ENCODE measurements at regions not wholly inside any gene's neighbourhood (a gene's known extent, or its start where the extent isn't known, plus 50 kb on each side); places are given as distances from the start of the nearest gene placed in this dataset.

- no peak overlapping the region for H3K27ac ChIP-seq
- H3K27me3 ChIP-seq, result peaks cover 0 to 26% (median 0%) of the 10 kb centered on the region in 7 donors
- intact Hi-C loops (cut with DNase I), result no loop called here
These were observed 179.4 kb downstream of the ABHD5 start for GRCh38 chr3:43870120-43870519.

GRCh38 chr3:43870844-43871626, 180.3 kb downstream of the ABHD5 start:
- Histone ChIP-seq H3K9me3 (no peaks in the 10 kb centered on the region), H3K27ac (no peak overlapping the region), H3K4me3 (no peak overlapping the region), H3K4me1 (peaks cover 0 to 3% (median 0%) of the 10 kb centered on the region in 9 donors), H3K27me3 (peaks cover 0 to 26% (median 0%) of the 10 kb centered on the region in 7 donors), H3K36me3 (no peaks in the 10 kb centered on the region)
- intact Hi-C loops (cut with DNase I), result no loop called here
- no peak for TF ChIP-seq CTCF (IDR thresholded peaks at IDR 0.05)
- ATAC-seq (no peak), DNase-seq (no peak)
- 71 to 79% methylated on average over 2 of the region's 2 CpGs for WGBS, 2 donors

More at GRCh38 chr3:43870120-43870519, 179.4 kb downstream of the ABHD5 start:
- TF ChIP-seq CTCF (IDR thresholded peaks at IDR 0.05), result no peak
- WGBS, 2 donors, result 33 to 38% methylated on average over 2 of the region's 2 CpGs
- no peaks in the 10 kb centered on the region for H3K36me3 ChIP-seq
- no peak for DNase-seq
- H3K9me3 ChIP-seq, result no peaks in the 10 kb centered on the region
- peaks cover 0 to 3% (median 0%) of the 10 kb centered on the region in 9 donors for H3K4me1 ChIP-seq
- peak in 1 of 8 donors; percentile 46 for ATAC-seq
- no peak overlapping the region for H3K4me3 ChIP-seq

- H3K27ac ChIP-seq, result no peak overlapping the region
- intact Hi-C loops (cut with DNase I), result no loop called here
- H3K36me3 ChIP-seq, result no peaks in the 10 kb centered on the region
- WGBS, 2 donors, result 66 to 71% methylated on average over 9 of the region's 9 CpGs
- H3K4me1 ChIP-seq, result peaks cover 0 to 3% (median 0%) of the 10 kb centered on the region in 9 donors
- H3K27me3 ChIP-seq, result peaks cover 0 to 26% (median 0%) of the 10 kb centered on the region in 7 donors
- H3K9me3 ChIP-seq, result no peaks in the 10 kb centered on the region
- no peak for ATAC-seq
- no peak overlapping the region for H3K4me3 ChIP-seq
- no peak for DNase-seq
- no peak for TF ChIP-seq CTCF (IDR thresholded peaks at IDR 0.05)
These were observed 181.0 kb downstream of the ABHD5 start for GRCh38 chr3:43871627-43872245.

GRCh38 chr3:43872301-43872700, 181.6 kb downstream of the ABHD5 start:
- WGBS, 2 donors, result 36 to 67% methylated on average over 3 of the region's 3 CpGs
- intact Hi-C loops (cut with DNase I), result no loop called here
- Histone ChIP-seq H3K27ac (no peak overlapping the region), H3K4me1 (peaks cover 0 to 3% (median 0%) of the 10 kb centered on the region in 9 donors), H3K27me3 (peaks cover 0 to 29% (median 2%) of the 10 kb centered on the region in 7 donors), H3K9me3 (no peaks in the 10 kb centered on the region), H3K4me3 (no peak overlapping the region), H3K36me3 (no peaks in the 10 kb centered on the region)
- ATAC-seq (no peak), DNase-seq (no peak)
- no peak for TF ChIP-seq CTCF (IDR thresholded peaks at IDR 0.05)
